IMR-90 (cell line): ENCODE measurements at regions not wholly inside any gene's neighbourhood (a gene's known extent, or its start where the extent isn't known, plus 50 kb on each side); places are given as distances from the start of the nearest gene placed in this dataset.
A peak's percentile ranks its signal among the peaks of the same experiment; 100 is the strongest.

ENCODE experiments used
- ATAC-seq: fragments of 200-7000 bp; cut with Tn5 transposase; 2 replicates; pipeline ENCODE4 v1.9.1; 2020; ENCODE audit warnings: low read depth, mild to moderate bottlenecking, moderate library complexity
- BruUV-seq: library from RNA; stranded (reverse); fragments of 400-500 nt; replicated peaks from 2 replicates; lab custom pipeline; 2021; lab: Mats Ljungman, UMichigan
- CTCF ChIA-PET: fragments of 300-600 bp; formaldehyde crosslinking; extraction: SDS; loops from one replicate; lab custom pipeline; 2021; ENCODE audit warnings: antibody characterized with exemption; lab: Yijun Ruan, JAX
- POLR2A ChIA-PET: fragments of 300-600 bp; sonication (Branson Sonifier 250); formaldehyde crosslinking; loops from one replicate; lab custom pipeline; 2022; ENCODE audit warnings: antibody characterized with exemption; ENCODE audit not compliant: unreplicated experiment; lab: Charles Lee
- DNase-seq: peaks from one replicate; pipeline ENCODE4 v3.0.0; 2013
- H2AFZ ChIP-seq: replicated peaks from 2 replicates; pipeline ENCODE3; 2013; ENCODE audit warnings: low read length, mild to moderate bottlenecking; ENCODE audit not compliant: poor library complexity
- H2AK5ac ChIP-seq: 2 replicates; pipeline ENCODE4 v1.6.1; 2013; ENCODE audit warnings: low read depth, low read length, inconsistent platforms
- H2AK9ac ChIP-seq: replicated peaks from 2 replicates; pipeline ENCODE3; 2013; ENCODE audit warnings: mild to moderate bottlenecking, low read depth, low read length, moderate library complexity; ENCODE audit not compliant: poor library complexity
- H2BK120ac ChIP-seq: 2 replicates; pipeline ENCODE4 v1.6.1; 2013; ENCODE audit warnings: low read depth, low read length, inconsistent platforms
- H2BK15ac ChIP-seq: 3 replicates; pipeline ENCODE4 v1.6.1; 2013; ENCODE audit warnings: low read depth, low read length, inconsistent platforms
- H2BK20ac ChIP-seq: 2 replicates; pipeline ENCODE4 v1.6.1; 2013; ENCODE audit warnings: low read depth, mild to moderate bottlenecking, inconsistent platforms, low read length, moderate library complexity
- H2BK5ac ChIP-seq: 2 replicates; pipeline ENCODE4 v1.6.1; 2013; ENCODE audit warnings: mild to moderate bottlenecking, low read depth, low read length, inconsistent platforms; ENCODE audit not compliant: poor library complexity, severe bottlenecking
- H3K14ac ChIP-seq: replicated peaks from 2 replicates; pipeline ENCODE4 v1.6.1; 2013; ENCODE audit warnings: low read depth, low read length, inconsistent platforms
- H3K18ac ChIP-seq: 2 replicates; pipeline ENCODE4 v1.6.1; 2013; ENCODE audit warnings: low read depth, low read length, control low read depth
- H3K23ac ChIP-seq: 2 replicates; pipeline ENCODE4 v1.6.1; 2013; ENCODE audit warnings: low read depth, low read length, inconsistent platforms
- H3K27ac ChIP-seq: 2 replicates; pipeline ENCODE4 v1.5.1; 2013; ENCODE audit warnings: mild to moderate bottlenecking, control low read depth, low read length; ENCODE audit not compliant: insufficient read depth
- H3K27me3 ChIP-seq: 2 replicates; pipeline ENCODE4 v1.6.1; 2013; ENCODE audit warnings: low read length; ENCODE audit not compliant: control insufficient read depth, insufficient read depth
- H3K36me3 ChIP-seq: 2 replicates; pipeline ENCODE4 v1.6.1; 2013; ENCODE audit warnings: low read length, mixed read lengths; ENCODE audit not compliant: control insufficient read depth, insufficient read depth
- H3K4ac ChIP-seq: 2 replicates; pipeline ENCODE4 v1.6.1; 2013; ENCODE audit warnings: low read depth, low read length, inconsistent platforms
- H3K4me1 ChIP-seq: 2 replicates; pipeline ENCODE4 v1.6.1; 2013; ENCODE audit warnings: low read length, mixed read lengths; ENCODE audit not compliant: control insufficient read depth, insufficient read depth
- H3K4me2 ChIP-seq: 2 replicates; pipeline ENCODE4 v1.6.1; 2013; ENCODE audit warnings: low read depth, mild to moderate bottlenecking, control low read depth, low read length, moderate library complexity
- H3K4me3 ChIP-seq: 2 replicates; pipeline ENCODE4 v1.5.1; 2013; ENCODE audit warnings: low read depth, mild to moderate bottlenecking, control low read depth, low read length, moderate library complexity; ENCODE audit not compliant: insufficient read depth
- H3K56ac ChIP-seq: 2 replicates; pipeline ENCODE4 v1.6.1; 2013; ENCODE audit warnings: low read length, inconsistent platforms; ENCODE audit not compliant: insufficient read depth; ENCODE audit errors: extremely low read depth
- H3K79me1 ChIP-seq, 2 experiments: 2 replicates each; pipeline ENCODE4 v1.6.1; 2013; ENCODE audit warnings: low read length in 2 of 2, inconsistent platforms in 1 of 2, low read depth in 1 of 2
- H3K9ac ChIP-seq: 2 replicates; pipeline ENCODE4 v1.6.1; 2013; ENCODE audit warnings: low read depth, low read length, control low read depth
- H3K9me1 ChIP-seq: 2 replicates; pipeline ENCODE4 v1.6.1; 2013; ENCODE audit warnings: low read length, inconsistent platforms; ENCODE audit not compliant: insufficient read depth
- H3K9me3 ChIP-seq: 2 replicates; pipeline ENCODE4 v1.6.1; 2013; ENCODE audit warnings: low read length; ENCODE audit not compliant: control insufficient read depth, insufficient read depth
- H4K20me1 ChIP-seq: 2 replicates; pipeline ENCODE4 v1.6.1; 2013; ENCODE audit warnings: low read length, inconsistent platforms; ENCODE audit not compliant: insufficient read depth
- H4K5ac ChIP-seq: 2 replicates; pipeline ENCODE4 v1.6.1; 2013; ENCODE audit warnings: mild to moderate bottlenecking, low read depth, low read length, control low read depth
- H4K8ac ChIP-seq, 2 experiments: 2 replicates each; pipeline ENCODE4 v1.6.1; 2013; ENCODE audit warnings: low read depth in 2 of 2, low read length in 2 of 2, control low read depth in 1 of 2, inconsistent platforms in 1 of 2
- H4K91ac ChIP-seq: 2 replicates; pipeline ENCODE4 v1.6.1; 2013; ENCODE audit warnings: low read depth, low read length, inconsistent platforms; ENCODE audit not compliant: insufficient read depth
- CTCF ChIP-seq: conservative IDR thresholded peaks from 2 replicates; pipeline ENCODE4 v1.5.1; 2012; ENCODE audit warnings: mild to moderate bottlenecking, low read depth, low read length, improper control_type of control experiment
- FOS ChIP-seq: fragments of 150-350 bp; IDR thresholded peaks from 2 replicates; pipeline ENCODE4 v1.6.1; 2016; ENCODE audit warnings: low read depth, low read length
- WGBS, 2 experiments: methylation state at CpG; one replicate each; pipeline versions ENCODE4 v1.1.5 to v1.1.7; 2013; ENCODE audit warnings: missing lambda C conversion rate in 2 of 2; ENCODE audit not compliant: insufficient read length in 1 of 2; ENCODE audit errors: extremely low coverage in 2 of 2; 5-methylcytosine and 5-hydroxymethylcytosine counted together
- dilution Hi-C: fragments of 300-500 bp; cut with HindIII; formaldehyde crosslinking; loops from one replicate; pipeline ENCODE4 v1.14.3; 2018; ENCODE audit warnings: low sequenced_read_pairs; ENCODE audit not compliant: unreplicated experiment
- in situ Hi-C: fragments of 300-500 bp; cut with MboI; formaldehyde crosslinking; loops from 3 replicates; pipeline ENCODE4 v1.14.3; 2019; ENCODE audit warnings: low sequenced_read_pairs, inconsistent platforms, mixed read lengths
- intact Hi-C: fragments of 100-400 bp; cut with micrococcal nuclease; formaldehyde crosslinking; loops from 2 replicates; pipeline ENCODE4 v1.10.0; 2022

- ChIA-PET POLR2A (no interaction called here), CTCF (interaction anchor here (1.0 to 1.2 kb wide), 2 partner anchors 13 to 26 kb away, joined by 4 read pairs; no protein-coding TSS in a partner anchor)
- Histone ChIP-seq H4K20me1 (no peaks in the 10 kb centered on the region), H3K14ac (peak overlapping the region; percentile 65; the same call in 1 of the 2 replicates), H3K9ac (no peak overlapping the region), H3K56ac (no peak overlapping the region), H4K5ac (no peak overlapping the region), H3K4ac (peak overlapping the region; percentile 26), H3K79me1 (no peaks in the 10 kb centered on the region), H3K36me3 (no peaks in the 10 kb centered on the region), H2AFZ (no peak overlapping the region), H3K18ac (peak overlapping the region; percentile 42; the same call in 1 of the 2 replicates), H2BK120ac (peak overlapping the region; percentile 56), H2BK20ac (peak overlapping the region; percentile 41; the same call in 1 of the 2 replicates), H2BK15ac (peak overlapping the region; percentile 32; the same call in 1 of the 3 replicates), H2BK5ac (peak overlapping the region; percentile 44), H2AK5ac (peak overlapping the region; percentile 17; the same call in 1 of the 2 replicates), H3K4me2 (no peak overlapping the region), H3K27me3 (no peaks in the 10 kb centered on the region), H3K4me1 (peaks cover 3% of the 10 kb centered on the region), H4K91ac (no peak overlapping the region; the same call in 1 of the 2 replicates), H3K4me3 (no peak overlapping the region), H3K9me1 (no peaks in the 10 kb centered on the region), H3K27ac (no peak overlapping the region), H2AK9ac (no peak overlapping the region), H4K8ac (peak overlapping the region in 1 of 2 experiments; percentile 46; a peak in 1 of 4 replicates), H3K9me3 (no peaks in the 10 kb centered on the region), H3K23ac (no peak overlapping the region; the same call in 1 of the 2 replicates)
- no CpG with 5 or more reads among the region's 2 CpGs for WGBS, 2 experiments
- in situ Hi-C loops (no loop called here), dilution Hi-C loops (no loop called here), intact Hi-C loops (no loop called here)
- TF ChIP-seq CTCF (no peak), FOS (0 out of 2 replicates have a peak, but pooled peaks have one; percentile 3)
- no TSS peak for BruUV-seq
- peak; percentile 86 for ATAC-seq
- peak; percentile 77 for DNase-seq
Observed at GRCh38 chr5:93117751-93118531, 463.1 kb downstream of the NR2F1-AS1 start.
